GM18508 (cell line): ENCODE measurements at regions not wholly inside any gene's neighbourhood (a gene's known extent, or its start where the extent isn't known, plus 50 kb on each side); places are given as distances from the start of the nearest gene placed in this dataset.

Experiments
- ATAC-seq: cut with Tn5 transposase; IDR thresholded peaks from one replicate; pipeline ENCODE4 v1.9.1; 2021; ENCODE audit warnings: moderate number of reproducible peaks; ENCODE audit not compliant: insufficient read depth, unreplicated experiment

DNA sequence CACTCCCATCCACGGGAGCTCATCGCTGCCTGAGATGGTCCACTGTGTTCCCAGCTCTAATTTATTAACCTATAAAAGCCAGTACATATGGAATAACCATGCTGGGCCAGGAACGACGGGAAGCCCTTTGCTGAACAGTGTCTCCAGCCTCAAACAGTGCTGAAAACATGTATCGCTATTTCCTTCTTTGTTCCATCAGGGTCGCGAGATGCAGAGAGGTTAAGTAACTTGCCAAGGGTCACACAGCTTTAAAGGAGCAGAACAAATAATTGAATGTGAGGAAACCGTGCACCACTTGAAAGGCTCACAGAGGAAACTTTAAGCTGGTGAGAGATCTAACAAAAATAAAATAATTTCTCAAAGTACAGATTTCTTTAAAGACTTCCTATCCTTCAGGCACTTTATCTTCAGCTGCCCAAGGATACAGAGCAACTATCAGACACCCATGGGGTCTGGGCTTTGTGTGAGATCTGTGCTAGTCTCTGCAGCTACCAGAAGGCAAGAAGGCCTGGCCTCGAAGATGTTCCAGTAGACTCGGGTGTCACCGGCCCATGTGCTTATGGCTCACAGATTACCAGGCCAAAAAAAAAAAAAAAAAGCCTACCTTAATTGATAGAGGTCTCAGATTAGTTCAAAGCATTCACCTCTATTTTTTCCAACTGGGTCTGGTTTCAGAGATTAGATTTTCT lies 207.8 kb upstream of the FOXF1 start:
- no peak for ATAC-seq

DNA sequence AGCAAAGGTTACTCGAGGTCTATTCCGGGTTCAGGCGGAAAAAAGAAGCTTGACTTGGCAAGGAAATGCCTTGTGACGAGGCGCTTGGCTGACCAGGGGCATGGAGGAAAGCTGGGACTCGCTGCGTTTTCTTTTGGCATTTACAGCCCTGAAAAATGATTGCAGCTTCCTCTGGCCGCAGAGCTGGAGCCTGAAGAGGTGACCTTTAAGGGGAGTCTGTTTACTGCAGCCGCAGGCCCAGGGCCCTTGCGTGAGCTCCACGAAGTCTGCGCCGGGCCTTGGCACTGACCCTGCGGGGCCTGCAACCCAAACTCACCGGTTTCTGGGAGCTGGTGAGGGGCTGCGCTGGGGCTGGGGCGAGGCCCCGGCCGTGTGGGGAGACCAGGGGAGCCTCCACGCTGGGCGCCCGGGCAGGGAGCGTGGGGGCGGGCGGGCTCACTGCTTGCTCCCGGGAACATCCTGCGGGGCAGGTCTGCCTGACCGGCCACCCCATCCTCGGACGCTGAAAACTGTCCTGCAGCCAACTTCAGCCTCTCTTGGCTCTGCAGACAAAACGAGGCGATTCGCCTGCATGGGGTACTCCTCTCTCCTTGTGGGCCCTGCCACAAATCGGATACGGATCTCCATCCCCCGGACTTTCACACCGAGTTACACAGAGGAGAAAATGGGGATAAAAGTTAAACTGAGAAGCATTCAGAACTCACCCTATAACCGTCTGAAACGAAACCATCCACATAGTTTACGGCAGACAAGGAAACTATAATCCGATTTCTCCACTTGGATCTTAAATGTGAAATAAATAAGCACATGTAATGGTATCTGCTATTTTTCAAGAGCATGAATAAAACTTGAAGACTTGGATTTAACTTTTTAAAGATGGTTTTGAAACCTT lies 206.3 kb upstream of the FOXF1 start:
- no peak for ATAC-seq

DNA sequence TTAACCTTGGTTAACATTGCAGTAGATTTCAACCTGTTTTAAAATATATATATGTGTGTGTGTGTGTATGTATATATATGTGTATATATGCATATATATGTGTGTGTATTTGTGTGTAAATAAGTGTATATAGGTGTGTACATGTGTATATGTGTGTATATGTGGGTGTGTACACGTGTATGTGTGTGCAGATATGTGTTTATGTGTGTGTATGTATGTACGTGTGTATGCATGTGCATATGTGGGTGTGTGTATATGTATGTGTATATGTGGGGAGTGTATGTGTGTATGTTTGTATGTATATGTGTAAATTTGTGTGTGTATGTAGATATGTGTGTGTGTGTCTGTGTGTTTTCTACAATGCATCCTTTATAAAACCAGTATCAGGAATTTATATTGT lies 205.5 kb upstream of the FOXF1 start:
- no peak for ATAC-seq

- no peak for ATAC-seq
These were observed 204.9 kb upstream of the FOXF1 start for GRCh38 chr16:86305440-86305839.

DNA sequence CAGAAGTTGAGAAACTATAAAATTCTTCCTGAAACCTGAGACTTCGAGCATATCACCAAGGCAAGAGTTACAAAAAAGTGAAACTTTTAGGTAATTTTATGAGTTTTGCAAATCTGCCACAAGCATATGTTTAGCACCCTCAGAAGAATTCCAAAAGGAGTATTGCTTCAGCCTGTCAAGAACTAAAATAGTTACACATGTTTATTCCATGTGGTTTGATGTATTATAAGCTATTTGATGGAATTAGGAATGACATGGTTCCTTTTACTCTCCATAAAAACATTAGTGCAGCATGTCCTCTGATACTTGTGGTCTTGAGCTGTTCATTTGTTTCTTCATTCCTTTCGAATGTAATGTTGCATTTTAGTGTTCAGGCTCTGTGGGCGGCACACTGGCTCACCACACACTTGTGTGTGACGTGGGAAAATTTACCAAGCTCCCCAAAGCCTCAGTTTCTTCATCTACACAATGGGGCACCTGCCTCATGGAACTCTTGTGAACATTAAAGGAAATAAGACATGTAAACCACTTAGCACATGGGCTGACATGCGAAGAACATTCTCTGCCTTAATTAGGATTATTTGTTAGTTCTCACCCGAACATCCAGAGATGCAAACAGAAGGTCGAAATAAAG lies 204.2 kb upstream of the FOXF1 start:
- no peak for ATAC-seq

- no peak for ATAC-seq
These were observed 203.4 kb upstream of the FOXF1 start for GRCh38 chr16:86306811-86307513.

GRCh38 chr16:86307514-86307903 lies 202.8 kb upstream of the FOXF1 start:
- ATAC-seq = no peak

DNA sequence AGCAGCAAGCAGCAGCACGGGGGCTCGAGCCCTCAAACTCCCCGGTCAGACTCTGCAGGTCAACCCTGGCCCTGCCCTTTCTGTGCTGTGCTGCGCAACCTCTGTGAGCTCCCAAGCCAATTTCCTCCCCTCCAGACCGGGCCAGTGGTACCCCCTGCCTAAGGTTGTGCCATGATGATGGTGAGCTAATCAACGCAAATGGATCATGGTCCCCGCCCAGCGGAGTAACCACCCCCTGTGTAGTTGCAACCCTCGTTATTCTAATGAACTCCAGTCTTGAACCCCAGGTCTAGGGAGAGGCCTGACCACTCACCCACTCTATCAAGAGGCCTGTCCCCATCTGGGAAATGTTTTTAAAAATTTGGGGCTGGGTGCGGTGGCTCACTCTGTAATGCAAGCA lies 201.8 kb upstream of the FOXF1 start:
- no peak for ATAC-seq

- ATAC-seq = no peak
These were observed 196.7 kb upstream of the FOXF1 start for GRCh38 chr16:86313631-86314030.

- ATAC-seq = no peak
These were observed 195.8 kb upstream of the FOXF1 start for GRCh38 chr16:86314402-86315025.

GRCh38 chr16:86316967-86317812 lies 193.1 kb upstream of the FOXF1 start:
- ATAC-seq = no peak

GRCh38 chr16:86317813-86318650 lies 192.3 kb upstream of the FOXF1 start:
- ATAC-seq = no peak

- ATAC-seq = no peak
These were observed 190.6 kb upstream of the FOXF1 start for GRCh38 chr16:86319585-86320236.

DNA sequence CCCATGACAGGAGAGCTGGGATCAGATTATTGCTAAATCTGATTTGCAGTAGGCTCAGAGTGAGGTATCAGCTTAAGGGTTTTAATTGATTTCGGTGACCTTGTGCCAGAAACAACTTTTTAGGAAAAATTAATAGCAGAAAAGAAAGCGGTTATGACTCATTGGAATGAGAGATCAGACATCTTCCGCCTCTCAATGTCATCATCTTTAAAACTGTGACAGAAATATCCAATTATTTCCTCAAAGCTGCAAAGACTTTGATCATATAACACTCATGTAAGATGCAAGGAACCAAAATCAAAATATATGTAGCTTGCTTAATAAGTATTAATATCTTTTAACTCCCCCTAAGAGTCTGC lies 190.1 kb upstream of the FOXF1 start:
- ATAC-seq = no peak

DNA sequence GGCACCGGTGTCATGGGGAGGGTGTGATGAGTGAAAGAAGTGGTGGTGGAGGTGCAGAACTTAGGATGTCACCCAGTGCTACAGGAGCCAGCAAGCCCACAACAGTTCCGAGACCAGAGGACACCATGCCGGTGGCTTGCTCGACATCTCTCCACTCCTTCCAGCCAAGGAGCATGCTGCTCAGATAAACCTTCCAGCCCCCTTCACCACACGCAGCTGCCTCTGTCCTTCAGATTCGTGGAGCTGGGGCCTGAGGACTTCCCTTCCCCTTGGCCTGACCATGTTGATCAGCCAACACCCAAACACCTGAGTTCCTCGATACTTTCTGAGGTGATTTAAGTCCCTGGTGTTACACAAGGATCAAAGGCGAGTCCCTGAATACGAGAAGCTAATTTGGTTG lies 188.8 kb upstream of the FOXF1 start:
- no peak for ATAC-seq

GRCh38 chr16:86322283-86322682 lies 188.0 kb upstream of the FOXF1 start:
- no peak for ATAC-seq

- ATAC-seq = no peak
These were observed 187.5 kb upstream of the FOXF1 start for GRCh38 chr16:86322806-86323205.

- ATAC-seq = no peak
These were observed 186.0 kb upstream of the FOXF1 start for GRCh38 chr16:86324320-86324719.
